Lung (tissue), 11 donors: ENCODE measurements at regions not wholly inside any gene's neighbourhood (a gene's known extent, or its start where the extent isn't known, plus 50 kb on each side); places are given as distances from the start of the nearest gene placed in this dataset.

Source experiments
- ATAC-seq: fragments of 200-7000 bp; cut with Tn5 transposase; one replicate; pipeline ENCODE4 v1.9.1; 2020; ENCODE audit warnings: moderate number of reproducible peaks; ENCODE audit not compliant: insufficient read depth, low FRiP score
- DNase-seq, 3 donors: peaks; one replicate each; pipeline ENCODE4 v3.0.0-alpha.2; 2013 to 2017
- H3K27ac ChIP-seq, 2 donors: one replicate each; pipeline ENCODE4 v1.5.1; 2013; ENCODE audit warnings: mild to moderate bottlenecking in 2 of 2, moderate library complexity in 2 of 2, control low read depth in 1 of 2, inconsistent platforms in 1 of 2, low read depth in 1 of 2, low read length in 1 of 2
- H3K27me3 ChIP-seq, 3 donors: one replicate each; pipeline ENCODE4 v1.5.1; 2013; ENCODE audit warnings: low read length in 2 of 3; ENCODE audit not compliant: control insufficient read depth in 3 of 3, insufficient read depth in 3 of 3
- H3K36me3 ChIP-seq, 4 donors: one replicate each; pipeline ENCODE4 v1.5.1; 2013; ENCODE audit warnings: low read length in 4 of 4, mild to moderate bottlenecking in 1 of 4, moderate library complexity in 1 of 4; ENCODE audit not compliant: control insufficient read depth in 4 of 4, insufficient read depth in 4 of 4
- H3K4me1 ChIP-seq, 5 donors: one replicate each; pipeline ENCODE4 v1.5.1; 2013; ENCODE audit warnings: low read length in 5 of 5, mild to moderate bottlenecking in 2 of 5, moderate library complexity in 1 of 5; ENCODE audit not compliant: control insufficient read depth in 5 of 5, insufficient read depth in 5 of 5
- H3K4me3 ChIP-seq: one replicate; pipeline ENCODE4 v1.5.1; 2013; ENCODE audit warnings: mild to moderate bottlenecking, control low read depth, moderate library complexity
- H3K9ac ChIP-seq, 2 donors: one replicate each; pipeline ENCODE4 v1.5.1; 2013; ENCODE audit warnings: low read length in 2 of 2, control low read depth in 1 of 2; ENCODE audit not compliant: insufficient read depth in 1 of 2
- H3K9me3 ChIP-seq, 4 donors: one replicate each; pipeline ENCODE4 v1.5.1; 2013; ENCODE audit warnings: low read length in 3 of 4, mild to moderate bottlenecking in 1 of 4, moderate library complexity in 1 of 4; ENCODE audit not compliant: control insufficient read depth in 4 of 4, insufficient read depth in 3 of 4
- CTCF ChIP-seq: IDR thresholded peaks from 2 replicates; pipeline ENCODE4 v1.5.1; 2012; ENCODE audit warnings: mild to moderate bottlenecking; ENCODE audit errors: control extremely low read depth, extremely low read depth
- WGBS, 2 donors: extraction: QIAGEN DNeasy Blood & Tissue Kit; methylation state at CpG; one replicate each; pipeline ENCODE4 v1.1.7; 2013; 5-methylcytosine and 5-hydroxymethylcytosine counted together
- donor health status: control.
- donor health status: control.
- donor health status: Bipolar disorder and iron deficiency.
- donor health status: healthy.
- donor health status: DM: yes; HTN: yes; CAD: no.

GRCh38 chr5:129223178-129223577 lies 128.6 kb downstream of the ISOC1 start:
- 66 to 82% methylated on average over 2 of the region's 2 CpGs for WGBS, 2 donors
- DNase-seq: no peak
- Histone ChIP-seq H3K27ac (no peak overlapping the region), H3K4me3 (no peak overlapping the region), H3K4me1 (no peaks in the 10 kb centered on the region), H3K9me3 (no peaks in the 10 kb centered on the region), H3K27me3 (no peaks in the 10 kb centered on the region), H3K9ac (no peak overlapping the region), H3K36me3 (no peaks in the 10 kb centered on the region)
- no peak for ATAC-seq
- no peak for TF ChIP-seq CTCF

GRCh38 chr5:129228577-129228976 lies 134.0 kb downstream of the ISOC1 start:
- ATAC-seq: no peak
- TF ChIP-seq CTCF: no peak
- H3K9me3 ChIP-seq: no peaks in the 10 kb centered on the region
- WGBS, 2 donors: 59 to 87% methylated on average over 3 of the region's 3 CpGs
- DNase-seq: no peak
- no peaks in the 10 kb centered on the region for H3K27me3 ChIP-seq
- H3K27ac ChIP-seq: no peak overlapping the region
- no peaks in the 10 kb centered on the region for H3K4me1 ChIP-seq
- no peaks in the 10 kb centered on the region for H3K36me3 ChIP-seq
- H3K4me3 ChIP-seq: no peak overlapping the region
- no peak overlapping the region for H3K9ac ChIP-seq

- Histone ChIP-seq H3K4me1 (peaks cover 0 to 9% (median 0%) of the 10 kb centered on the region in 5 donors), H3K36me3 (no peaks in the 10 kb centered on the region), H3K9ac (no peak overlapping the region), H3K27ac (no peak overlapping the region), H3K9me3 (no peaks in the 10 kb centered on the region), H3K27me3 (no peaks in the 10 kb centered on the region), H3K4me3 (no peak overlapping the region)
- no peak for TF ChIP-seq CTCF
- no peak for DNase-seq
- 60 to 81% methylated on average over 2 of the region's 2 CpGs for WGBS, 2 donors
- ATAC-seq: no peak
Observed at GRCh38 chr5:129241755-129242154, 147.2 kb downstream of the ISOC1 start.

- Histone ChIP-seq H3K4me1 (peaks cover 0 to 9% (median 0%) of the 10 kb centered on the region in 5 donors), H3K9me3 (no peaks in the 10 kb centered on the region), H3K27ac (no peak overlapping the region), H3K36me3 (no peaks in the 10 kb centered on the region), H3K27me3 (no peaks in the 10 kb centered on the region), H3K9ac (no peak overlapping the region), H3K4me3 (no peak overlapping the region)
- ATAC-seq: no peak
- peak in 2 of 3 donors; percentile 50 to 71 for DNase-seq
- no peak for TF ChIP-seq CTCF
- 51 to 67% methylated on average over 1 of the region's 1 CpG for WGBS, 2 donors
Observed at GRCh38 chr5:129243039-129243438, 148.5 kb downstream of the ISOC1 start.
